ENCODE measurements at regions not wholly inside any gene's neighbourhood (a gene's known extent, or its start where the extent isn't known, plus 50 kb on each side); places are given as distances from the start of the nearest gene placed in this dataset.

GRCh38 chr20:7348253-7348652, 580.8 kb downstream of the BMP2 start:
- no peak for TF ChIP-seq CTCF (IDR thresholded peaks at IDR 0.05; ENCODE audit: borderline replicate concordance, extremely low read depth, insufficient read depth)
- intact Hi-C loops (cut with DNase I): no loop called here
- DNase-seq (no peak), FAIRE-seq (no peak)
- no peaks in the 10 kb centered on the region for H3K36me3 ChIP-seq (ENCODE audit: control insufficient read depth in 2 of 3, insufficient read depth in 3 of 3, low read length in 3 of 3)
- no peak overlapping the region for H3K27ac ChIP-seq (ENCODE audit: low read depth in 2 of 2, low read length in 2 of 2)
- H3K4me1 ChIP-seq (ENCODE audit: control insufficient read depth in 2 of 3, insufficient read depth in 2 of 3, low read depth in 1 of 3, low read length in 3 of 3): no peaks in the 10 kb centered on the region
- H3K27me3 ChIP-seq (ENCODE audit: control insufficient read depth, insufficient read depth, low read length): no peaks in the 10 kb centered on the region
- H3K9me3 ChIP-seq (ENCODE audit: control insufficient read depth in 2 of 3, insufficient read depth in 1 of 3, low read length in 3 of 3): no peaks in the 10 kb centered on the region
- no peak overlapping the region for H3K9ac ChIP-seq (ENCODE audit: low read length in 3 of 3)
- no peak overlapping the region for H3K4me3 ChIP-seq (ENCODE audit: low read length in 3 of 3)

- TF ChIP-seq CTCF (IDR thresholded peaks at IDR 0.05; ENCODE audit: borderline replicate concordance, extremely low read depth, insufficient read depth): no peak
- intact Hi-C loops (cut with DNase I): no loop called here
- FAIRE-seq: no peak
These were observed 584.7 kb downstream of the BMP2 start for GRCh38 chr20:7352165-7352564.

GRCh38 chr20:7355051-7355450, 585.2 kb downstream of the HAO1 start:
- intact Hi-C loops (cut with DNase I): no loop called here
- FAIRE-seq: no peak
- no peak overlapping the region for H3K4me3 ChIP-seq (ENCODE audit: low read length in 3 of 3)
- H3K9ac ChIP-seq (ENCODE audit: low read length in 3 of 3): no peak overlapping the region
- H3K27me3 ChIP-seq (ENCODE audit: control insufficient read depth, insufficient read depth, low read length): no peaks in the 10 kb centered on the region
- H3K36me3 ChIP-seq (ENCODE audit: control insufficient read depth in 2 of 3, insufficient read depth in 3 of 3, low read length in 3 of 3): no peaks in the 10 kb centered on the region
- no peak for DNase-seq
- H3K9me3 ChIP-seq (ENCODE audit: control insufficient read depth in 2 of 3, insufficient read depth in 1 of 3, low read length in 3 of 3): no peaks in the 10 kb centered on the region
- TF ChIP-seq CTCF (IDR thresholded peaks at IDR 0.05; ENCODE audit: borderline replicate concordance, extremely low read depth, insufficient read depth): no peak
- H3K4me1 ChIP-seq (ENCODE audit: control insufficient read depth in 2 of 3, insufficient read depth in 2 of 3, low read depth in 1 of 3, low read length in 3 of 3): no peaks in the 10 kb centered on the region
- no peak overlapping the region for H3K27ac ChIP-seq (ENCODE audit: low read depth in 2 of 2, low read length in 2 of 2)

More at GRCh38 chr20:7352165-7352564, 584.7 kb downstream of the BMP2 start:
- H3K27ac ChIP-seq (ENCODE audit: low read depth in 2 of 2, low read length in 2 of 2): no peak overlapping the region
- H3K4me3 ChIP-seq (ENCODE audit: low read length in 3 of 3): no peak overlapping the region
- no peaks in the 10 kb centered on the region for H3K36me3 ChIP-seq (ENCODE audit: control insufficient read depth in 2 of 3, insufficient read depth in 3 of 3, low read length in 3 of 3)
- H3K4me1 ChIP-seq (ENCODE audit: control insufficient read depth in 2 of 3, insufficient read depth in 2 of 3, low read depth in 1 of 3, low read length in 3 of 3): no peaks in the 10 kb centered on the region
- DNase-seq: no peak
- no peak overlapping the region for H3K9ac ChIP-seq (ENCODE audit: low read length in 3 of 3)
- no peaks in the 10 kb centered on the region for H3K27me3 ChIP-seq (ENCODE audit: control insufficient read depth, insufficient read depth, low read length)
- H3K9me3 ChIP-seq (ENCODE audit: control insufficient read depth in 2 of 3, insufficient read depth in 1 of 3, low read length in 3 of 3): no peaks in the 10 kb centered on the region

GRCh38 chr20:7358670-7359069, 581.6 kb downstream of the HAO1 start:
- DNase-seq (no peak), FAIRE-seq (no peak)
- Histone ChIP-seq H3K27me3 (ENCODE audit: control insufficient read depth, insufficient read depth, low read length) (no peaks in the 10 kb centered on the region), H3K27ac (ENCODE audit: low read depth in 2 of 2, low read length in 2 of 2) (no peak overlapping the region), H3K9me3 (ENCODE audit: control insufficient read depth in 2 of 3, insufficient read depth in 1 of 3, low read length in 3 of 3) (no peaks in the 10 kb centered on the region), H3K9ac (ENCODE audit: low read length in 3 of 3) (no peak overlapping the region), H3K36me3 (ENCODE audit: control insufficient read depth in 2 of 3, insufficient read depth in 3 of 3, low read length in 3 of 3) (no peaks in the 10 kb centered on the region), H3K4me3 (ENCODE audit: low read length in 3 of 3) (no peak overlapping the region), H3K4me1 (ENCODE audit: control insufficient read depth in 2 of 3, insufficient read depth in 2 of 3, low read depth in 1 of 3, low read length in 3 of 3) (no peaks in the 10 kb centered on the region)
- TF ChIP-seq CTCF (IDR thresholded peaks at IDR 0.05; ENCODE audit: borderline replicate concordance, extremely low read depth, insufficient read depth): no peak
- intact Hi-C loops (cut with DNase I): no loop called here
